ENCODE measurements at regions not wholly inside any gene's neighbourhood (a gene's known extent, or its start where the extent isn't known, plus 50 kb on each side); places are given as distances from the start of the nearest gene placed in this dataset.

- Mint-ChIP-seq H3K4me1 (ENCODE audit: unreplicated experiment) (no peaks in the 10 kb centered on the region), H3K27ac (no peak overlapping the region), H3K27me3 (no peaks in the 10 kb centered on the region), H3K36me3 (no peaks in the 10 kb centered on the region), H3K9me3 (no peaks in the 10 kb centered on the region), H3K4me3 (no peak overlapping the region)
- TF ChIP-seq CTCF (conservative IDR thresholded peaks at IDR 0.05), result no peak
- DNase-seq (ENCODE audit: extremely low spot score, unreplicated experiment), result no peak
Measured at GRCh38 chr4:28221536-28221935, 1360.9 kb downstream of the STIM2 start.

DNA sequence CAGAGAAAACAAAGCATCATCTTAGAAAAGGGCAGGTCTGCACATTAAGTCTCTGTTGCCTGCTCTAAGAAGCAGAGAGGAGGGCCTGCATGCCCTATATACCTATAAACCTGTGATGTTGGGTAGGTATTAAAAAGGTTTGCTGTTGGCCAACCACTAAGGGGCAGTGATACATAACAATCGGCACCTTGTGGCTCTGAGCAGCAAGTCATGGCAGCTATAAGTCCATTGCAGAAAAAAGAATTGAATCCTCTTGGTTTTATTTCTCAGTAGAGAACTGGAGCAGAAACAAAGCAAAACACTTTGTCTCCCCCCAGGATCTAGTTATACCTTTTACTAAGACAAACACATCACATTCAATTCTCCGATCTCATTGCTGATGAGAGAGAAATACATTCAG lies 1364.4 kb downstream of the STIM2 start:
- H3K27me3 Mint-ChIP-seq, result no peaks in the 10 kb centered on the region
- H3K4me3 Mint-ChIP-seq, result no peak overlapping the region
- no peaks in the 10 kb centered on the region for H3K9me3 Mint-ChIP-seq
- H3K27ac Mint-ChIP-seq, result no peak overlapping the region
- peaks cover 22% of the 10 kb centered on the region for H3K4me1 Mint-ChIP-seq (ENCODE audit: unreplicated experiment)
- peak; percentile 67 for TF ChIP-seq CTCF (conservative IDR thresholded peaks at IDR 0.05)
- DNase-seq (ENCODE audit: extremely low spot score, unreplicated experiment), result no peak
- no peaks in the 10 kb centered on the region for H3K36me3 Mint-ChIP-seq

GRCh38 chr4:28225689-28226353 lies 1365.2 kb downstream of the STIM2 start:
- Mint-ChIP-seq H3K9me3 (no peaks in the 10 kb centered on the region), H3K36me3 (no peaks in the 10 kb centered on the region), H3K27me3 (no peaks in the 10 kb centered on the region), H3K4me1 (ENCODE audit: unreplicated experiment) (peaks cover 25% of the 10 kb centered on the region), H3K27ac (no peak overlapping the region), H3K4me3 (no peak overlapping the region)
- TF ChIP-seq CTCF (conservative IDR thresholded peaks at IDR 0.05), result no peak
- DNase-seq (ENCODE audit: extremely low spot score, unreplicated experiment), result no peak

DNA sequence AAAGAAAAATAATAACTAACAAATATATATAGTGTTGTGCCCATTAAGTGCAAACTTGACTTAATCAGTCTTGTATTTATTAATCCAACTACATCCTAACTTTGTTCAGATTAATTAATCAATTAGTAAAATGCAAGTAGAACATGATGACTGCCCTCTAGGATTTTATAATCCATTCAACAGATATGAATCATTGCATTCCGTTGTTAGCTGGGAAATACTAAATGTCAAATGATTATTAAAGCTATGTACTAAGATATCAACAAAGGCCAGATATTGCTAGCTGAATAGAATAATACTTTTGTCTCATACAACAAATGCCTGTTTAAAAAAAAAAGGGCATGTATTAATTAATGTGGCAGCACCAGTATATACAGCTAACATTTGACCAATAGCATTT lies 1366.3 kb downstream of the STIM2 start:
- no peak overlapping the region for H3K27ac Mint-ChIP-seq
- DNase-seq (ENCODE audit: extremely low spot score, unreplicated experiment), result no peak
- H3K4me1 Mint-ChIP-seq (ENCODE audit: unreplicated experiment), result peaks cover 25% of the 10 kb centered on the region
- H3K9me3 Mint-ChIP-seq, result no peaks in the 10 kb centered on the region
- no peaks in the 10 kb centered on the region for H3K27me3 Mint-ChIP-seq
- no peak for TF ChIP-seq CTCF (conservative IDR thresholded peaks at IDR 0.05)
- no peak overlapping the region for H3K4me3 Mint-ChIP-seq
- no peaks in the 10 kb centered on the region for H3K36me3 Mint-ChIP-seq

DNA sequence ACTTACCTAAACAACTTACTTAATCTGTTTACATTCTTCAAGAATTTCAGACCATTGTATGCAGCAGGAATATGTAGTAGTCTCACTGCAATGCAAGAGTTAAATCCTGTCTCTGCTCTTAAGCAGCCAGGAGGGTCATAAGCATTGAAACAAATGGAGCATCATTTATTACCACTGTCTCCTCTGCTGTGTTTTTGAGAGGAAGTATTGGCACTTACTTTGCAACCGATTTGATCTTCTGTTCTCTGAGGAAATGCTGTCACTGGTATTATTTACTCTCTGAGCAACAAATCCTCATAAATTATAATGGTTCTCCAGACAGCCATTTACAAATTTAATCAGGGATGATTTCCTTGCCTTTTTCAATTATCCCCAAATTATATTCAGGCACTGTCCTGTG lies 1367.1 kb downstream of the STIM2 start:
- H3K36me3 Mint-ChIP-seq, result no peaks in the 10 kb centered on the region
- no peak for TF ChIP-seq CTCF (conservative IDR thresholded peaks at IDR 0.05)
- H3K27me3 Mint-ChIP-seq, result no peaks in the 10 kb centered on the region
- no peak for DNase-seq (ENCODE audit: extremely low spot score, unreplicated experiment)
- H3K4me3 Mint-ChIP-seq, result no peak overlapping the region
- H3K9me3 Mint-ChIP-seq, result no peaks in the 10 kb centered on the region
- H3K4me1 Mint-ChIP-seq (ENCODE audit: unreplicated experiment), result peaks cover 25% of the 10 kb centered on the region
- no peak overlapping the region for H3K27ac Mint-ChIP-seq

Measured in type B pancreatic cell (in vitro differentiated cells).